ENCODE measurements at regions not wholly inside any gene's neighbourhood (a gene's known extent, or its start where the extent isn't known, plus 50 kb on each side); places are given as distances from the start of the nearest gene placed in this dataset.
A peak's percentile ranks its signal among the peaks of the same experiment; 100 is the strongest.

GRCh38 chr2:16409849-16410248 lies 255.8 kb downstream of the CYRIA start:
- no peak for DNase-seq

DNA sequence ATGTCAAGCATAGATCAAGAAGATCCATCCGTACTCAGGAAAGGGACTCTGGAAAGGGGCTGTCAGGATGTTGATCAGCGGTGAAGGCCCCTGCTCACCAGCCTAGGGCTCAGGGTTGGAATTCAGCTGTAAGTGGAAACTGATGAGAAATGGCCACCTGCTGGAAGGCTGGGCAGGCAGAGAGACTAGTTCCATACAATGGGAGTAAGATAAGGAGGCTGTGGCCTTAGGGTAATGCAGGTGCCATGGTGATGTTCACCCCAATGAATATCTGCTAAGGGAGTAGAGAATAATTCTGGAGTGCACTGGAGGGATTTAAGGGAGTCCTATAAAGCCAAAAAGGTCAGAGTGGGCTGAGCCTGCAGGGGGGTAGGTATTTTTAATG lies 256.6 kb downstream of the CYRIA start:
- no peak for DNase-seq

- no peak for DNase-seq
These were observed 257.2 kb downstream of the CYRIA start for GRCh38 chr2:16408331-16409005.

DNA sequence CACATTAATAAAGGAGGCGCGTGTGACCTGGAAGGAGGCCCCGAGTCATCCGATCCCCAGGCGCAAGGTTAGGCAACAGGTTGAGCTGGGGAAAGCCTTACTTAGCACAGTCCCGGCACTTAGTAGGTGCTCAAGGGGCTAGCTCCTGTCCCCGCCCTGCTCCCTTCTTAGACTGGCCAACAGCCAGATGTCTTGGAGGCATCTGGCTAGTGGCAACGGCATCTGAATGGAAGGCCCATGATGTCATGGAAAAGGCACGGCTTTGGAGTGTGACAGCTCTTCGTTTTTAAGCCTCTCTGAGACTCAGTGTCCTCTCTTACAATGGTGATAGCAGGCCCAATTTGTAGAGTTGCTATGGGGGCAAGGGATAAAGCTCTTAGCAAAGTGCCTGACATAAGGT lies 258.3 kb downstream of the CYRIA start:
- DNase-seq: no peak

DNA sequence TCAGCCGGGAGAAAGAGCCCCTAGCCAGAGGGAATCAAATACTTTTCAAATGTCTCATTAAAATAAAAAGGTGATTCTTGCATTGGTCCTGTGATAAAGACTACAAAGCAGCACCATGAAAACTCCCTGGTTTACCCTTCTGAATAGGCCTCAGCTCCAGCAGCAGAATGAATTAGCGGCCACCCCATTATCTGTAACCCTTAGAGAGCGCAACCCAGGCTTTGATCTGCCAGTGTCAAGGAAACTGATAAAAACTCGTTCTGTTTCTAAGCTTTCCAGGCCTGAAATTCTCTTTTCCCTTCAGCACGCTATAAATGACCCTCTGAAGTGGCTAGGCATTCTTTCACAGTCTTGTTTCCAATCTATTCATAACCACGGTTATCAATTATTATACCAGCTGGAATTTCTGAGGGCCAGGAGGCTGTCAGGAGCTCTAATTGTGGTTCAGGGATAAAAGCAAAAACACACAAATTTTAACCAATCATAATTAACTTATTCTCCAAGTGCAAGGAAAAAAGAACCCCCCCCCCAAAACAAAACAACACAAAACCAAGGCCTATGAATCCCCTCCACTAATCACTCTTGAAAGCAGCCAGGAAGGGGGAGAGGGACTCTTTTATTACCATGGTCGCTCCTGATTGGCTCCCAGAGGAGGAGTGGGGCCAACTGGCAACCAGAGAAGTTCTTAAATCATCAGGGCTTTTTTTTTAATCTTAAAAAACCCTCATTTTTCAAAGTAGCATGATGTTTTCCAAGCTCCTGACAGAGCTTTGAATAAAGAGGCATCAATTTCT lies 258.9 kb downstream of the CYRIA start:
- DNase-seq: peak; percentile 53

DNA sequence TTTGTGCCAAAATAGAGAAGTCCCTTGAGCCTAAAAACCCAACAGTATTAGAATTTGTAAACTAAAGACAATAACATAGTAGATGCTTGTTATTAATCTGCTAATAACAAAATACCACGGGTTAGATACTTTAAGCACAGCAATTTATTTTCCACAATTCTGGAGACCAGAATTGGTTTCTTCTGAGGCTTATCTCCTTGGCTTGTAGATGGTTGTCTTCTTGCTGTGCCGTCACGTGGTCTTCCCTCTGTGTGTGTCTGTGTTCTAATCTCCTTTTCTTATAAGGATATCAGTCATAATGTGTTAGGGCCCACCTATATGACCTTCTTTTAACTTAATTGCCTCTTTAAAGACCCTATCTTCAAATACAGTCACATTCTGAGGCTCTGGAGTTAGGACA lies 260.1 kb downstream of the CYRIA start:
- no peak for DNase-seq

DNA sequence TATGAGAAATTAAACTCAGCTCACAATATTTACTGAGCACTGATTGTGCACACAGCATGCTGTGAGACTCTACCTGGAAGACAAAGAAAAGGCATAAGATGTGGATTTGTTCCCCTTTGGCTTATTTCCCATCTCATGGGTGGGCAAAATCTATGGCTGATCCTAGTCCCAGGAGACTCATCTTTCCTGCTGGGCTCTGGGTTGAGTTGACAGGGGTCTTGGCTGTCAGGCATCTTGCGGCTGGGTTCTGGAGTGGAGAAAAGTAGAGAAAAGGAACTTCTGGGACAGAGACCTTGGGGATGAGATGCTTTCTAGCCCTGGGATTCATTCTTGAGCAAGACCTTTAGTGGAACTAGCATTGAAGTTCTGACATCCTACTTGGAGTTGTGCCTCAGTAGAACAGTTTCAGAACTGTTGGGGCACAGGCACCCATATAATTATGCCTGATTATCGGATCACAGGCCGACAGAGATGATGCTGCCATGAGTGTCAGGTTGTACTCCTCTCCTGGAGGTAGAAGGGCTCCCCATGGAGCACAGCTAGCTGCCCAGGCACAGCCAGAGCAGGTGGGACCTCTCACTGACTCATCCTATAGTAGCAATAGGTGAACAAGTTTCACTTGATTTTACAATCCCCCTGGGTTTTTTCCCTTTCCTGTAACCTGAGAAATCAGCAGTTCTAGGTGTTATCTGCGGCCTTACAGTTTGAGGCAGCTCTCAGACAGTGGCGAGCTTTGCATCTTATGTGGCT lies 260.9 kb downstream of the CYRIA start:
- no peak for DNase-seq

- no peak for DNase-seq
These were observed 261.5 kb downstream of the CYRIA start for GRCh38 chr2:16404146-16404545.

GRCh38 chr2:16402891-16403290 lies 262.7 kb downstream of the CYRIA start:
- no peak for DNase-seq

DNA sequence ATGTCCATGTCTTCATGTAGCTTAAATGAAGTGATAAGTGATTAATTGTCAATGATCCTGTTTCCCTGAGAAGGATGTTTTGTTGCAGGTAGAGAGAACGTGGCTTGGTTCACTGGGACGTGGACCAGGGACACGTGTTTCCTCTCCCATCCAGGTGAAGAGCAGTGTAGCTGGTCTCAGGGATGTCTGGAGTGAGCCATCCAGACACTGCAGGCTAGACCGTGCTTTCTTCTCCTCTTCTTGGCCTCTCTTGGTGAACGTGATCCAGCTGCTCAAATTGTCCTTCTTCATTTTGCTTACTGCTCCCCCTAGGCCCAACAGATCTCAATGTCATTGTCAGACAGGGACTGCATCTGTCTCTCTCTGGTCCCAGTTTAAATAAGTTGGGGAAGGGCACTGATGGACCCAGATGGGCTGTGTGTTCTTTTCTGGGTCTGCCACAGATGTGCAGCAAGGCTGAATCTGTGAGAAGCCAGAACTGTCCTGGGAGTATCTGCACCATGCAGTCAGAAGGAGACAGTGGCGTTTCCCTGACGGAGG lies 263.8 kb downstream of the CYRIA start:
- no peak for DNase-seq

GRCh38 chr2:16400127-16400623 lies 265.5 kb downstream of the CYRIA start:
- DNase-seq: no peak

GRCh38 chr2:16398486-16399043 lies 267.1 kb downstream of the CYRIA start:
- DNase-seq: no peak

DNA sequence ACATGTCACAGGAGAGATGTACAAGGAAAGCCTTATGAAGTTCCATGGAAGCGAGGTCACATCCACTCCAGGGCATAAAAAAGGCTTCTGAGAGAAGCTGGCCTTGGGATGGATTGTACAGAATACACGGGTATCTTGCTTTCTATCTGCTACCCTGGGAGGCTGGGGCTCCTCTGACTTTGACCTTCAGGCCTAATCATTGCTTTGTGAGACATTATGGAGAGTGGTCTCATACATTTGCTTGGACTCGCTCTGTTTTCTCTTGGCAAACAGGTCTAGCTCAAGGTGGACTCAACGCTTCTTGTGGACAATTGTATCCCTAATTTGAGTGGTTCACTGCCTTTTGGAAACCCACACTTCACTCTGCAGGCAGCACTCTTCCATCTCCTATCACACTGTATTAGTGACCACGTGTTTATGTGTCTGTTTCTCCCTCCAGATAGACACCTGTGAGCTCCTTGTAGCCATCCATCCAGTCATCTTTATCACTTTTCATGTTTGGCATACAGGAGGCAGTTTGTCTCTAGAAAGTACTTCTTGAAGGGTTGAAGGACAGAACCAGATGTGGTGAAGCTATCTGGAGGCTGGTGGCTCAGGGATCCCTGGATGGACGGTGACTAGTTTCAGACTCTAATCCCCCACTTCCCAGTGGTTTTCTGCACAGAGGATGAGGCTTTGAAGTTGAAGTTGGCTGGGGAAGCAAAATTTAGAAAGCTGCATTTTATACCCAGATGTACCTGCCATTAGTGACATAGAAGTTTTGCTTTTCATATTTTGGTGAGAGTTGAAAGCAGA lies 267.8 kb downstream of the CYRIA start:
- no peak for DNase-seq

DNA sequence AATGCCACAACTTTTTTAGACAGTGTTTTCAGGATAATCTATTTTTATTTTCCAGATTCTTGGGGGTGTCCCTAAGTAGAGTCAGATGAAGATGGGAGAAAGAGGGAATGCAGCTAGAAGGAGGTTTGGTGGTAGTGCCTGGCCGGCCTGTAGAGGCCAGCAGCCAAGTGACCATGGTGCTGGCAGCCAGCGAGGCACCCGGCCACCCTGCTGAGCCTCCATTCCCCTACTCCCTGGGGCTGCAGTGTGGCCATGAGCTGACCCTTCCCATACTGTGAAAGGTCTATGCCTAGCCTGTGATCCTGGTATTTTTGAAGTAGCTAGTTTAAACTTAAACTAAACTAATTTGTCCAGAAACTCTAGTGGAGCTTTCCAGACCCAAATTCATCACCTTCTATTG lies 268.6 kb downstream of the CYRIA start:
- DNase-seq: no peak

- no peak for DNase-seq
These were observed 269.5 kb downstream of the CYRIA start for GRCh38 chr2:16396171-16396570.

GRCh38 chr2:16395601-16396000 lies 270.0 kb downstream of the CYRIA start:
- DNase-seq: no peak

- no peak for DNase-seq
These were observed 270.6 kb downstream of the CYRIA start for GRCh38 chr2:16394986-16395550.

DNA sequence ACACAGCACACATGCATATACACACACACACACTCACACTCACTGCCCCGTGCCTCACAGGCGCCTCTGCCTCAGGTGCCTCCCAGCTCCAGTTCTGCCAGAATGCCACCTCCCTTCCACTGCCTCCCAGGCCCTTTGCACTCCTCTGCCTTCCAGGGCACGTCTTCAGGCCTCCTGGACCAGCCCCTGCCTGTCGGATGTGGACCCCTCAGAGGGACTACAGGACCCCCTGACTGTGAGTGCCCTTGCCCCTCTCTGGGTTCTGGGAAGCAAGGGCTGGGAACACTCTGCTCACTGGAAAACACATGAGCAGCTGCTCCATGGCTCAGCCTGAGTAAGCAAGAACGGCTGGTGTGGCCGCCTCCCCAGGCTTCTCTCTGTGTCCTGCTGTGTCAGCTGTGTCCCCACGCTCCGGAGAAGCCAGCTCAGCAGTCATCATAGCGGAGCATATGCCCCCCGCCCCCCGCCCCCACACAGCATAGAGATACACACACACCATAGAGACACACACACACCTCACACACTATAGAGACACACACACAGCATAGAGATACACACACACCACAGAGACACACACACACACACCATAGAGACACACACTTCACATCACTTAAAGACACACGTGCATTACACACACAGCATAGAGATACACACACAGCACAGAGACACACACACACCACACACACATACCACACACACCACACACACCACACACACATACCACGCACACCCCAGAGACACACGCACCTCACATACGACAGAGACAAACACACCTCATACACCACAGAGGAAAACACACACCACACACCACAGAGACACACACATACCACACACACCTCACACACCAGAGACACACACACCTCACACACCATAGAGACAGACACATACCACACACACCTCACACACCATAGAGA lies 271.3 kb downstream of the CYRIA start:
- peak; percentile 45 for DNase-seq

DNA sequence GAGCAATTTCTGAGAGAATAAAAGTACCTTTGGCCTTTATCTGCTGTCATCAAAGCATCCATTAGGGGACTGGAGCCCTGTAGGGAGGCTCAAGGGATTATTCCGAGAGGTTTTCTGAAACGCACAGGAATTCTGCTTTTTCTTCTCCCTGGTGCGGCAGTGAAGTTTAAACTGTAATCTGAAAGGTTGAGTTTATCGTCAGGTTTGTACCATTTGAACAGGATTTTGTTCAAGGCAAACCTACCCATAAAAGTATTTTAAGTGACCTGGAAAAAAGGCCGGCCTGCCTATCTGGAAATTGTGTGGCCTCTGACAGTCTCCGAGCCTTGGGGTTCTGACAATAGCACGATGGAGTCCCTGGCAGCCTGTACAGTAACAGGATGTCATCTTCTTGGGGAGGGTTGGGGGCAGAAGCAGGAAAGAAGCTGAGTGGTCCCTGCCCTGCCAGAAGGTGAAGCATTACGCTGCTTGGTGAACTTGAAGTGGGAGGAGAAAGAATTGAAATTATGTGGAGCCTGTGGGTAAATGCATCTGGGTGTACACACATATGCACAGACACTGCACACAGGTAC lies 272.0 kb downstream of the CYRIA start:
- DNase-seq: no peak
